Immature natural killer cell (primary cell): ENCODE measurements at regions not wholly inside any gene's neighbourhood (a gene's known extent, or its start where the extent isn't known, plus 50 kb on each side); places are given as distances from the start of the nearest gene placed in this dataset.

Experiments used
- DNase-seq, 3 donors: peaks; one replicate each; pipeline ENCODE4 v3.0.0; 2022; ENCODE audit warnings: mixed read lengths in 1 of 3
- H3K27ac Mint-ChIP-seq, 6 donors: one replicate each; pipeline ENCODE4 v1.8.0; 2020; ENCODE audit warnings: mixed read lengths in 6 of 6, mild to moderate bottlenecking in 5 of 6, inconsistent platforms in 4 of 6, moderate library complexity in 3 of 6
- H3K27me3 Mint-ChIP-seq, 3 donors: one replicate each; pipeline ENCODE4 v1.8.0; 2020 to 2021; ENCODE audit warnings: low read depth in 3 of 3, mild to moderate bottlenecking in 3 of 3, mixed read lengths in 3 of 3, moderate library complexity in 3 of 3, inconsistent platforms in 1 of 3
- H3K36me3 Mint-ChIP-seq, 3 donors: one replicate each; pipeline ENCODE4 v1.8.0; 2020; ENCODE audit warnings: mixed read lengths in 3 of 3, inconsistent platforms in 2 of 3, mild to moderate bottlenecking in 2 of 3
- H3K4me1 Mint-ChIP-seq, 2 donors: one replicate each; pipeline ENCODE4 v1.8.0; 2020; ENCODE audit warnings: inconsistent platforms in 2 of 2, mild to moderate bottlenecking in 2 of 2, mixed read lengths in 2 of 2, moderate library complexity in 1 of 2
- H3K4me3 Mint-ChIP-seq, 5 donors: one replicate each; pipeline ENCODE4 v1.8.0; 2020; ENCODE audit warnings: mild to moderate bottlenecking in 5 of 5, mixed read lengths in 5 of 5, inconsistent platforms in 3 of 5, moderate library complexity in 3 of 5
- H3K9me3 Mint-ChIP-seq, 6 donors: one replicate each; pipeline ENCODE4 v1.8.0; 2020; ENCODE audit warnings: mild to moderate bottlenecking in 6 of 6, mixed read lengths in 6 of 6, inconsistent platforms in 4 of 6, moderate library complexity in 3 of 6

DNA sequence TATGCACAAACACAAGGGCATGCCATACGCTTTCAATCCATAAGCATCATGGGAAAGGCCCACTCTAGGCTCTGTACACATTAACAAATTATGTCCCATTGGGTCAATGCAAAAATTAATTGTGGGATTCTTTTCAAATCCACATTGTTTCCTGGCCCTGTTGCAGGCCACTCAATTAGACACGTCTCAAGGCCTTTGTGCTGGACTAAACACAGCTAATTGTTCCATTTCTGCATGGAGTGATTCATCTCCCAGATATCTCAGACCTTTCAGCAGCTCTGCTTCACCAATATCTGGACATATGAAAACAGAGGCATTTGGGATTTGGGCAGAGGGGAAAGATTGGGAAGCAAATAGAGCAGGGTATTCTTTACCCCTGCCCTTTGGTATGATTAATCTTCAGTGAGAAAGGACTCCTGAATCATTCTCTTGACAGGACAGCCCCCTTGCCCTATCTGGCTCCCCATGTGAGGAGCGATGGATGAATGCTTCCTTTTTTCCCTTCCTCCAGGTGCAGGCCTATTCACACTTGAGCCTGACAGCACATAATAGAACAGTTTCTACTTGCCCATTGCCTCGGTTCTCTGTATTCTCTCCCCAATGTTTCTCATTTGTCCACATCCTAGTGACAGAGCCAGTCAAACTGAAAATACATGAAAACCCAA lies 547.6 kb downstream of the HAO1 start:
- DNase-seq: no peak
- H3K27ac Mint-ChIP-seq: no peak overlapping the region

GRCh38 chr20:7399114-7399513 lies 541.1 kb downstream of the HAO1 start:
- no peaks in the 10 kb centered on the region for H3K36me3 Mint-ChIP-seq
- DNase-seq: no peak
- peaks cover 0 to 14% (median 10%) of the 10 kb centered on the region in 6 donors for H3K9me3 Mint-ChIP-seq
- no peak overlapping the region for H3K27ac Mint-ChIP-seq
- H3K4me1 Mint-ChIP-seq: no peaks in the 10 kb centered on the region
- peaks cover 2 to 3% (median 2%) of the 10 kb centered on the region in 3 donors for H3K27me3 Mint-ChIP-seq
- H3K4me3 Mint-ChIP-seq: no peak overlapping the region

More for the DNA sequence above, 547.6 kb downstream of the HAO1 start:
- H3K4me3 Mint-ChIP-seq: no peak overlapping the region
- H3K36me3 Mint-ChIP-seq: no peaks in the 10 kb centered on the region
- peaks cover 0 to 3% (median 0%) of the 10 kb centered on the region in 3 donors for H3K27me3 Mint-ChIP-seq
- peaks cover 0 to 10% (median 1%) of the 10 kb centered on the region in 6 donors for H3K9me3 Mint-ChIP-seq
- no peaks in the 10 kb centered on the region for H3K4me1 Mint-ChIP-seq

DNA sequence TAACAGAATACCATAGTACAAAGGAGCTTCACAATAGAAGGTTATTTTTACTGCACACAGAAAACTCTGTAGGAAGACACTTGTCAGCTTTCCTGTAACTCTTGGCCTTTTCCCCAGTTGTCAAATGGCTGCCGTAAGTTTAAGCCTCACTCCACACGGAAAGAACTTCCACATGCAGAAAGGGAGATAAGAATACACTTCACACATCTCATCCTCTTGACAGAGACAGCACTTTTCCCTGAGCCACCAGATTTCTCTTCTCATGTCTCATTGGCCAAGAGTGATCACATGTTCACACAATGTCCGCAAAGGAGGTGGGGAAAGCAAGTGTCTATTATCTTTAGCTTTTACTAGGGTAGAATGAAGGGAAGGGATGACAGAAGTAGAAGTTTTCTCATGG lies 540.7 kb downstream of the HAO1 start:
- DNase-seq: no peak
- H3K4me1 Mint-ChIP-seq: no peaks in the 10 kb centered on the region
- H3K4me3 Mint-ChIP-seq: no peak overlapping the region
- peaks cover 0 to 14% (median 10%) of the 10 kb centered on the region in 6 donors for H3K9me3 Mint-ChIP-seq
- H3K27me3 Mint-ChIP-seq: peaks cover 2 to 3% (median 2%) of the 10 kb centered on the region in 3 donors
- H3K27ac Mint-ChIP-seq: no peak overlapping the region
- no peaks in the 10 kb centered on the region for H3K36me3 Mint-ChIP-seq

DNA sequence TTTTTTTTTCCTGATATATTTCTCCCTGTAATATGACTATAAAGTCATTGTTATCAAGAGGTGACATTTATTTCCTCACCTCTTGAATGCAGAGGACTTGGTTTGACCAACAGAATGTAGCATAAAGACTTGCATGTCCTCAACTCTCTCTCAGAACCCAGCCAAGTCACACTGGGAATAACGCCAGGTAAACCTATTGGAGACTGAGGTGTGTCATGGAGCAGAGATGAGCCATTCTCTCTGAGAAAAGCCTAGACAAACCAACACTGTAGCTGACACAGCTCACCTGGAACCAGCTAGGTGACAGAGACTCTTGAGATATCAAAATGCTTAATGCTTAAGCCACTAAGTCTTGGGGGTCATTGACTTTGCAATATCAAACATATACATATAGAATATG lies 533.6 kb downstream of the HAO1 start:
- H3K9me3 Mint-ChIP-seq: peaks cover 2 to 12% (median 9%) of the 10 kb centered on the region in 6 donors
- peaks cover 0 to 3% (median 2%) of the 10 kb centered on the region in 3 donors for H3K27me3 Mint-ChIP-seq
- H3K27ac Mint-ChIP-seq: no peak overlapping the region
- no peaks in the 10 kb centered on the region for H3K36me3 Mint-ChIP-seq
- H3K4me3 Mint-ChIP-seq: no peak overlapping the region
- no peak for DNase-seq
- no peaks in the 10 kb centered on the region for H3K4me1 Mint-ChIP-seq

DNA sequence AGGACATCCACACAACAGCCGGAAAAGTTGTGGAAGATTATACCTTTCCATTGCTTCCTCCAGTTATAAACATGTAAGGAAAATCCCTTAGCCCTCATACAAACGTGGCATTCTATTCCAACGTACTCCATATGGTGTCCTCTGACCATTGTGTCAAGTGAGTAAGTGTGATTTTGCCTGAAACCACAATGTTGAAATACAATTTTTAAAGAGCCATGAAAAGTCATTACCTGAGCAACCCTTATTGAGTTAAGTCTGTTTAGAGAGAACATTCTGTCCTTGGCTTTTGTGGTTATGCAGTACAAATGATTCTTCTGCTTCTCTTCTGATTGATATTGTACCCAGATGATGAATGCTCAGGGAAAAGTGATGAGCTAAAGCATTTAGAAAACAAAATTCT lies 530.1 kb downstream of the HAO1 start:
- no peaks in the 10 kb centered on the region for H3K36me3 Mint-ChIP-seq
- no peaks in the 10 kb centered on the region for H3K4me1 Mint-ChIP-seq
- H3K27me3 Mint-ChIP-seq: peaks cover 0 to 2% (median 0%) of the 10 kb centered on the region in 3 donors
- no peak overlapping the region for H3K27ac Mint-ChIP-seq
- peaks cover 3 to 10% (median 7%) of the 10 kb centered on the region in 6 donors for H3K9me3 Mint-ChIP-seq
- no peak overlapping the region for H3K4me3 Mint-ChIP-seq
- DNase-seq: no peak

DNA sequence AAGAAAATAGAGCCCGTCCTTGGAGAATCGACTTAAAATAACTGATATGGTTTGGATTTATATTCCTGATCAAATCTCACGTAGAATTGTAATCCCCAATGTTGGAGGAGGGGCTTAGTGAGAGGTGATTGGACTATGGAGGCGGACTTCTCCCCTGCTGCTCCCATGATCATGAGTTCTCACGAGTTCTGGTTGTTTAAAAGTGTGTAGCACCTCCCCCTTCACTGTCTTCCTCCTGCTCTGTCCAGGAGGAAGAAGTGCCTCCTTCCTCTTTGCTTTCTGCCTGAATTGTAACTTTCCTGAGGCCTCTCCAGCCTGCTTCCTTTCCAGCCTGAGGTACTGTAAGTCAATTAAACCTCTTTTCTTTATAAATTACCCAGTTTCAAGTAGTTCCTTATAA lies 529.2 kb downstream of the HAO1 start:
- H3K4me1 Mint-ChIP-seq: no peaks in the 10 kb centered on the region
- peaks cover 0 to 7% (median 2%) of the 10 kb centered on the region in 6 donors for H3K9me3 Mint-ChIP-seq
- H3K27me3 Mint-ChIP-seq: peaks cover 0 to 2% (median 0%) of the 10 kb centered on the region in 3 donors
- DNase-seq: no peak
- no peak overlapping the region for H3K27ac Mint-ChIP-seq
- no peaks in the 10 kb centered on the region for H3K36me3 Mint-ChIP-seq
- no peak overlapping the region for H3K4me3 Mint-ChIP-seq

GRCh38 chr20:7415427-7415826 lies 524.8 kb downstream of the HAO1 start:
- Mint-ChIP-seq H3K27ac (no peak overlapping the region), H3K9me3 (peaks cover 0 to 5% (median 2%) of the 10 kb centered on the region in 6 donors), H3K4me1 (no peaks in the 10 kb centered on the region), H3K27me3 (peaks cover 0 to 2% (median 0%) of the 10 kb centered on the region in 3 donors), H3K4me3 (no peak overlapping the region), H3K36me3 (no peaks in the 10 kb centered on the region)
- no peak for DNase-seq

- Mint-ChIP-seq H3K4me3 (no peak overlapping the region), H3K36me3 (no peaks in the 10 kb centered on the region), H3K27ac (no peak overlapping the region), H3K9me3 (peaks cover 0 to 4% (median 2%) of the 10 kb centered on the region in 6 donors), H3K27me3 (peaks cover 0 to under 1% (median 0%) of the 10 kb centered on the region in 3 donors), H3K4me1 (no peaks in the 10 kb centered on the region)
- DNase-seq: no peak
These were observed 523.9 kb downstream of the HAO1 start for GRCh38 chr20:7416382-7416781.

- no peaks in the 10 kb centered on the region for H3K4me1 Mint-ChIP-seq
- no peak overlapping the region for H3K4me3 Mint-ChIP-seq
These were observed 519.9 kb downstream of the HAO1 start for GRCh38 chr20:7420345-7420744.

GRCh38 chr20:7426890-7427496 lies 513.3 kb downstream of the HAO1 start:
- no peaks in the 10 kb centered on the region for H3K36me3 Mint-ChIP-seq
- no peaks in the 10 kb centered on the region for H3K27me3 Mint-ChIP-seq
- DNase-seq: no peak
- peaks cover 0 to 21% (median 2%) of the 10 kb centered on the region in 6 donors for H3K9me3 Mint-ChIP-seq
- no peak overlapping the region for H3K27ac Mint-ChIP-seq
- H3K4me1 Mint-ChIP-seq: no peaks in the 10 kb centered on the region
- H3K4me3 Mint-ChIP-seq: no peak overlapping the region

More at GRCh38 chr20:7420345-7420744, 519.9 kb downstream of the HAO1 start:
- Mint-ChIP-seq H3K27me3 (no peaks in the 10 kb centered on the region), H3K27ac (no peak overlapping the region), H3K36me3 (no peaks in the 10 kb centered on the region), H3K9me3 (peaks cover 0 to 10% (median 3%) of the 10 kb centered on the region in 6 donors)
- no peak for DNase-seq

DNA sequence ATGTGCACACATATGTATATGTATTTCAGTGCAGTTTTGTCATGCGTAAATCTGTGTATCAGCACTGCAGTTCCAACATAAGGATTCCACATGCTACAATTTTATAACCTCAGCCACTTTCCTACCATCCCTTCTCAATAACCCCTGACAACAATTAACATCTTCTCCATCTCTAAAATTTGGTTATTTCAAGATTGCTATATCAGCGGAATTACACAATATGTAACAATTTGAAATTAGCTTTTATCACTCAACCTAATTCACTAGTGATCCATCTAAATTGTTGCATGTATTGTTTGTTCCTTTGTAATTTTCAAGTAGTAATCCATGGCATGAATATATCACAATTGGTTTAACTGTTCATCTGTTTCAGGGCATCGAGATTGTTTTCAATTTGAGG lies 511.3 kb downstream of the HAO1 start:
- Mint-ChIP-seq H3K4me3 (no peak overlapping the region), H3K27me3 (no peaks in the 10 kb centered on the region), H3K4me1 (no peaks in the 10 kb centered on the region), H3K27ac (no peak overlapping the region), H3K36me3 (no peaks in the 10 kb centered on the region), H3K9me3 (peaks cover 0 to 28% (median 4%) of the 10 kb centered on the region in 6 donors)
- DNase-seq: no peak

DNA sequence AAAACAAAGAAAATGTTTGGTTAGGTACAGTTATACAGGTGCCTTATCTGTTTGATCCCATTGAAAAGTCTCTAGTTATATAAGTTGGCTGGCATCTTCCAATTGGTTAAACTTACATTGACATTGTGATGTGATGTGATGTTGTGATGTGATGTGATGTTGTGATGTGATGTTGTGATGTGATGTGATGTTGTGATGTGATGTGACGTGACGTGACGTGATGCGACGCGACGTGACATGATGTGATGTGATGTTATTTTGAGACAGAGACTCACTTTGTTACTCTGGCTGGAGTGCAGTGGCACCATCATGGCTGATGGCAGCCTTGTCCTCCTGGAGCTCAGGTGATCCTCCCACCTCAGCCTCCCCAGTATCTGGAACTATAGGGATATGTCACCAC lies 507.6 kb downstream of the HAO1 start:
- Mint-ChIP-seq H3K27me3 (no peaks in the 10 kb centered on the region), H3K9me3 (peaks cover 0 to 12% (median 3%) of the 10 kb centered on the region in 6 donors), H3K36me3 (no peaks in the 10 kb centered on the region), H3K4me1 (no peaks in the 10 kb centered on the region), H3K4me3 (no peak overlapping the region), H3K27ac (no peak overlapping the region)
- no peak for DNase-seq

DNA sequence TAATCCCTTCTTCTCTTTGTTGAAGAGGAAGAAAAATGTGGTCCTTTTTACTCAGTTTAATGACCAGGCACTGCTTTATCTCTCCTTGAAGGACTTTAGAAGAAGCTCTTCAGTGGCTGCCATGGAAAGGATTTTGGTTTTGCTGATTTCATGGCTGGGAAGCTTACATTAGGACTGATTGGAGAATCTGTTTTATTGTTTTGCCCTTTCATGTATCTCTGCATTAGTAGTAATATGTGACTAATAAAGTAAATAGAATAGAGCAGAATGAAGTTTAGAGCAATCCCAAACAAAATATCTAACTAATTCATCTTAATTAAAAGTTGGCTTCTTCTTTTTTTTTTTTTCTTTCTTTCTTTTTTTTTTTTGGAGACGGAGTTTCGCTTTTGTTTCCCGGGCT lies 502.9 kb downstream of the HAO1 start:
- no peak overlapping the region for H3K4me3 Mint-ChIP-seq
- no peak overlapping the region for H3K27ac Mint-ChIP-seq
- peaks cover 0 to 13% (median 6%) of the 10 kb centered on the region in 6 donors for H3K9me3 Mint-ChIP-seq
- H3K36me3 Mint-ChIP-seq: no peaks in the 10 kb centered on the region
- H3K27me3 Mint-ChIP-seq: peaks cover 0 to 1% (median 0%) of the 10 kb centered on the region in 3 donors
- no peaks in the 10 kb centered on the region for H3K4me1 Mint-ChIP-seq
- DNase-seq: no peak

GRCh38 chr20:7449269-7449668 lies 491.0 kb downstream of the HAO1 start:
- no peak for DNase-seq
- H3K4me1 Mint-ChIP-seq: no peaks in the 10 kb centered on the region
- H3K27ac Mint-ChIP-seq: no peak overlapping the region
- H3K9me3 Mint-ChIP-seq: peaks cover 0 to 32% (median under 1%) of the 10 kb centered on the region in 6 donors
- no peak overlapping the region for H3K4me3 Mint-ChIP-seq
- no peaks in the 10 kb centered on the region for H3K27me3 Mint-ChIP-seq
- H3K36me3 Mint-ChIP-seq: no peaks in the 10 kb centered on the region
